CD4-positive, alpha-beta T cell treated with Interleukin-6 for 4 hours (primary cell): ENCODE measurements at regions not wholly inside any gene's neighbourhood (a gene's known extent, or its start where the extent isn't known, plus 50 kb on each side); places are given as distances from the start of the nearest gene placed in this dataset.
A peak's percentile ranks its signal among the peaks of the same experiment; 100 is the strongest.

Source experiments
- DNase-seq: peaks from one replicate; pipeline ENCODE4 v3.0.0-alpha.2; 2020; ENCODE audit warnings: mixed read lengths

DNA sequence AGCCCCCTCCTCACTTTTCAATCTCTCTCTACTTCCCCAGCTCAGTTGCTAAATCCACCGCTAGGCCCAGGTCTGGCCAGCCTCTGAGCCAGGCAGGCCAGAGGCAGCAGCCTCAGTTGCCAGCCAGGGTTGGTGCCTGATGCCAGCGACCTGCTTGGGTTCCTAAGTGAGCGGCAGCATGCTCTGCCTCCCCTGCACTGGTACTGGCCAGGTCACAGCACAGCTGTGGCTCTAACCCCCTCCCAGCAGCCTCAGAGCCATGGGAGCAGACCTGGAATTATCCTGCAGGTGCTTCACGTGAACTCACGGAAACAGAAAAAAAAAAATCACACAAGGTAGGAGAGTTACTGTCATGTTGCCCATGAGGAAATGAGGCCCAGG is 82.5 kb upstream of the ATF3 start:
- DNase-seq, result no peak

DNA sequence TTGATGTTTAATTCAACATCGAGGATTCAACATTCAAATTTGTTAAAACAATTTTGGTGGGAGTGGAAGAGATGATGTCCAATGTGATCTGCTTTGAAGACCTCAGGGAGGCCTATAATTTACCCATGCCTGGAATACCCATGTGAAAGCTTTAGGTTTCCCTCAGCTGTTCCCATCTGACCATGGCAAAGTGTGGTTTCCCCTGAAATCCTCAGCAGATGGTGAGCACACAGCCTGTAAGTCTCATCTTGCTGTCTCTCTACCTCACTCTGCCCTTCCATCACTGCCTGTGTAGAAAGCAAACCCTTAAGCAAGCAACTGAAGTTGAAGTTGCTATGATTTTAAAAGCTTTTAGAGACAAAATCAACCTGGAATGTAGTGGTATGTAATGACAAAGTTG is 80.1 kb upstream of the ATF3 start:
- no peak for DNase-seq

DNA sequence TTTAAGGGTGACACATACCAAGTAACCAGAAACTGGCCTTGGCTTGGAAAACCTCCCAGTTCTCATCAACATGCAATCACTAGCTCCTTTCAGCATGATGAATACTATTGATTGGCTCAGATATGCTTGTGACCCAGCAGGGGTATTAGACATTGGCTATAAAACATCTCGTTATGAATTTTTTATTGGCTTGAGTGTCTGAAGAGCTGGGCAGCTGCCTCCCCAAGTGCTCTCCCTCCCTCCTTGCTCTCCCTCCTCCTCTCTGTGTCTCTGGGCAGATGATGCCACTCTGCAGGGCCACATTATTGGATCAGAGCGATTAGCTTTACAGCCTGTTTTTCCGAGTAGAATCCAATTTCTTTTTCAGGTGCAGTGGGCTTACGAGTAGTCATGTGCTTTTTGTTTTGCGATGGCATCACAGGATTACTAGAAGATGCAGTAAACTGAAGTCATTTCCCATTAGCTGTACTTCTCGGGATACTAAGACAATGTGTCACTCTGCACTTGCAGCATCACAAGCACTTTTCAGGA is 79.3 kb upstream of the ATF3 start:
- DNase-seq, result no peak

DNA sequence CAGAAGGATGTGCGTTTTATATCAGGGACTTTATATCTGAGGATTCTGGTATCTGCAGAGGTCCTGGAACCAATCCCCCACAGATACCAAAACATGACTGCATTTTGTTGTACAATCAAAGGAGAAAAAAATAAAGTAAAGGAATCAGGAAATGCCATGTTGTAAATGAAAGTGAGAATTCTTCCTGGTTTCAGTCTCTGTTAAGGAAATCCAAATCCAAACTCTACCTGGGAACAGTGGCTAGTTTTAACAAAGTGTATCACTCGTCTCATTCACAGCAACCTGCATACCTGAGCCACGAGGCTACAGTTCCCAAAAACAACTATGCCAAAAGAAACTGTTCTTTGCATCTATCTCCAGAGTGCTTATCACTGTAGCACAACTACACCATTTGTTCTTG is 77.3 kb upstream of the ATF3 start:
- DNase-seq, result no peak

GRCh38 chr1:212531796-212532195 is 76.8 kb upstream of the ATF3 start:
- DNase-seq, result no peak

DNA sequence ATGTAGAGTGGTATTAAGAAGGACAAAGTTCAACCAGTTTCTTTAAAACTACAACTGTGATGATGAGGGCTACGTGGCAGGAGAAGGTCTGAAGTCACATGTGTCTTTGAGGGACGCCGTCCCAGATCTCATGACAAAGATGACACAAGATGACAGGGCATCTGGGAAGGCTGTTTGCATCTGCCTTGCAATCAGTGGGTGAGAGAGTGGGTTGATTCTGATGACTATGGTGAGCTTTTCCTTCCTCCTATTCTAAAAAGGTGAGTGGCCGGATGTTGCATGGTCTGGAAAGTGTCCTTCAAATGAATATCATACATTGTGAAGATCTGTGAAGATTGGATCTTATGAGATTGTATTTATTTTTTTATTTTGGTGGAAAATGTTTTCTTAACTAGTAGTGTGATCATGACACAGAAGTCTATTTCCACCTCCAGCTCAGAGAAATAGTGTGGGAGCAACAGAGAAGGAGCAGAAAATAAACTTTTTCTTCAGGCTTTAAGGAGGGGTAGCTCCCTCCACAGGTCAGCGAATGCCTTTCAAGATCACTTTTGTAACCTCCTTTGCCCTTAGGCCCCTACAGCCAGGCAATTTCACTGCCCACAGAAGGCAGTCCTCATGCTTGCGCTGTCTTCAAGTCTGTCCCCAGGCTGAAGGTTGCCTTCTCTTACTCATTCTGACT is 76.0 kb upstream of the ATF3 start:
- DNase-seq, result no peak

- DNase-seq, result no peak
These were observed 75.4 kb upstream of the ATF3 start for GRCh38 chr1:212533148-212533517.

DNA sequence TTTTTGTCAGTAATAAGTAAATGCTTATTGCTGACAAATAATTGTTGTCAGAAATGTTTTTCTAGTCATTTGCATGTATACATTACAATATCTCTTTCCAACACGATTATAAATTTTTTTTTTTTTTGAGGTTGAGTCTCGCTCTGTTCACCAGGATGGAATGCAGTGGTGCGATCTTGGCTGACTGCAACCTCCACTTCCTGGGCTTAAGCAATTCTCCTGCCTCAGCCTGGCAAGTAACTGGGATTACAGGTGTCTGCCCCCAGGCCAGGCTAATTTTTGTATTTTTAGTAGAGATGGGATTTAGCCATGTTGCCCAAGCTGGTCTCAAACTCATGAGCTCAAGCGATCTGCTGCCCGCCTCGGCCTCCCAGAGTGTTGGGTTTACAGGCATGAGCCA is 72.0 kb upstream of the ATF3 start:
- DNase-seq, result no peak

DNA sequence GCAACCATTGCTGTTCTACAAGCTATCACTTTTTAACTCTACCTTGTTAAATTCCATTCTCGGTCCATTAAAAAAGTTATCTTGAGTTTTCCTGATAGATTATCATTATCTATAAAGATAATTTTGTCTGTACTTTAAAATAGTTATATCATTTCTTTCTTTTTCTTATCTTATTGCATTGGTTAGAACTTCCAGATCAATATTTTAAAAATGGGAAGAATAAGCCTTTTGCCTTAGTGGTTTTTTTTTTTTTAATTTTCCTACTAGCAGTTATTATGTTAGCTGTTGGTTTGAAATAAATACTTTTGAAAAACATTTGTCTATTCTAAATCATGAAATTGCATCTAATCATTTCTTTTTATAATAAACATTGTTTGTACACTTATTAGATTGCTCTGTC is 71.0 kb upstream of the ATF3 start:
- no peak for DNase-seq

GRCh38 chr1:212539737-212540430 is 68.7 kb upstream of the ATF3 start:
- no peak for DNase-seq

GRCh38 chr1:212542761-212543187 is 65.8 kb upstream of the ATF3 start:
- no peak for DNase-seq

GRCh38 chr1:212544110-212544509 is 64.5 kb upstream of the ATF3 start:
- DNase-seq, result no peak

DNA sequence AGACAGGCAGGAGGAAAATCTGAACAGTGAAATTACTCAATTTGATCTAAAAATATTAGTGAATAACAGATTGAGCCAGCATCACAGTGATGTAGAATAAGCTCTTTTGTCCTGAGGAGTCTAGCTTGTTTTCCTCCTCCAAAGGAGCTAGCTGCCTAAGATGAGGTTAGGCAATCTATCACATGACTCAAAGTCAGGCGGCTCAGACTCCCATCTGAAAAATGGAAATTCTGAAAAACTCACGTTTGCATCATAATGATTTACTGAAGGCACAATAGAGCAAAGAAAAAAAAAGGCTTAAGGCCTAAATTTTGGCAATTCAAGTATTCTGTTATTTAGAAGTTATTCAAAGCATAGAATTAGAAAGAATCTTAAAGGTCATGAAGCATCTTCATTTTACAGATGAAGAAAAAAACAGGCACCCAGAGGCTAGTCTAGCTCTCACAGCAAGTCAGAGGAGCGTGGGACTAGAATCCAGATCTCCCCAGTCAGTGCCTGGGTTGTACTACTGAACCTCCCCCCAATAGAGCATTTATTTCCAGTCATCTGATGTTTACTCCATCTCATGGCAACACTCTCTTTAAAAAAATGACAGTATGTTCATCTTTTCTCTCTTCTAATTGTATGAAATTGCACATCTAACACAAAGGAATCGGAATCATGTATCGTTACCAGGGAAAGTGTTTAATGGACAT is 62.5 kb upstream of the ATF3 start:
- DNase-seq, result no peak

- no peak for DNase-seq
These were observed 59.0 kb upstream of the ATF3 start for GRCh38 chr1:212549503-212550017.

DNA sequence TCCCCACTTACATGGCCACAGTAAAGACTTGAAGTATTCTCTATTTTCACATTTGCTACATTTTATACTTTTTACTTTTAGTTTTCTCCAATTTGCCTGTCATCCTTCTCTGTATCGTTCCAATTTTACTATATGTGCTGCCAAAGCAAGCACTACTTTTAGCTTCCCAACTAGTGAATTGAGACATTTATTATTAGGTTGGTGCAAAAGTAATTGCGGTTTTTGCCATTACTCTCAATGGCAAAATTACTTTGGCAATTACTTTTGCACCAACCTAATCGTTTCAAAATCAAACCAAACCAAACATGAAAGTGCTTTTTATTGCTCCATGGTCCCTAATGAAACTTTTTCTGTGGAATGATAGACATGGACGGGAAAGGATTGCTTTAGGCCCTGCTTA is 56.6 kb upstream of the ATF3 start:
- DNase-seq, result no peak

- DNase-seq, result no peak
These were observed 54.9 kb upstream of the ATF3 start for GRCh38 chr1:212553676-212554075.

DNA sequence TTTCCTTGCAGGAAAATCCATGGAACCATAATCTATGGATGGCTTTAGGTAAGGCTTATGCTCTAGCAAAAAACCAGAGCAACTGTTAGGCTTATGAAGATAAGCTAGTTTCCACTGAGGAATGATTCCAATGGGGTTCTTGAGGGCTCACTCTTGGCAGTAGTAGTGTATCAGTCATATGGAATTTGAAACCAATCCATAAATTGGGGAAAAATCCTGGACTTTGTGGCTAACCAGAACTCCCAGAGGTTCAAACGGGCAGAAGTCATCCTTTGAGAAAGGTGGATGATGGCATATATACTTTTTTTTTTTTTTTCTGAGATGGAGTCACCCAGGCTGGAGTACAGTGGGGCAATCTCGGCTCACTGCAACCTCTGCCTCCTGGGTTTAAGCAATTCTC is 54.2 kb upstream of the ATF3 start:
- no peak for DNase-seq

GRCh38 chr1:212555426-212555825 is 53.1 kb upstream of the ATF3 start:
- DNase-seq, result no peak

GRCh38 chr1:212556822-212557549 is 51.6 kb upstream of the ATF3 start:
- DNase-seq, result no peak

DNA sequence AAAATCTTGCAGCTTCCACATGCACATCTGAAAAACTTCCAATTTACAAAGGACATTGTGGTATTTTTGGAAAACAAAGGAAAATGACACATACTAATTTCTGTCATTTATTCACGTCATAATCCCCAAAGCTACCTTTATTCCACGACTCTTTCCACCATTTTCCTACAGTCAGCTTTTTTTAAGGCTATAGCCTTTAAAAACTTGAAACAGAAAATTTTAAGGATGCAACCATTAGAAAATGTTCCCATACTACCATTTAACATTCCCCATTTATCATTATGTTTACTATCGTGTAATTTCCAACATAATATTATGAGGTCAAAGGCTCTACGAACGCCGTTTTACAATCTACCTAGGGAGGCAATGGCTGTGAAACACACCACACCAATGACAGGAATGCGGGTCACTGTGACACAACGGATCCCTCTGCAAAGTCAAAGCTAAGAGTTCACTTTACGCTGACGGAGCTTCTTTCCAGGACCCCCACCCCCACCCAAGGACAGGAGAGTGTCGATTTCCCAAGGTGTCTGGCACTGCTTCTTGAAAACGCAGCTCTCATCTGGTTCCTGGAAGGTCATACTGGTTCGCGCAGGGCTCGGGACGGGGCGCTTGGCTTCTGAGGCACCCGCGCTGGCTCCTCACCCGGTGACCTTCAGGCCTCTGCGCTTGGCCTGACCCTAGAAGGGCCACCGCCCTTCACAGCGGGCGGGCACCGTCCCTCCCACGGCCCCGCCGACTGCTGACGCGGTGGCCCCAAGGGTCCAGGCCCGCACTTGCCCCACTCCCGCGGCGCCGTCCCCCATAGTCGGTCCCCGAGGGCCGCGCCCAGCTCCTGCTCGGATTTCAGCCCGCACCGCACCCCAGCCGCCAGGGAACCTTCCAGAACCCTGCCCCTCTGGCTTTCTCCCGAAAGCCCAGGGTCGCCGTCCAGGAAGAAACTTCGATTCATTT is 50.5 kb upstream of the ATF3 start:
- DNase-seq, result peak; percentile 49

DNA sequence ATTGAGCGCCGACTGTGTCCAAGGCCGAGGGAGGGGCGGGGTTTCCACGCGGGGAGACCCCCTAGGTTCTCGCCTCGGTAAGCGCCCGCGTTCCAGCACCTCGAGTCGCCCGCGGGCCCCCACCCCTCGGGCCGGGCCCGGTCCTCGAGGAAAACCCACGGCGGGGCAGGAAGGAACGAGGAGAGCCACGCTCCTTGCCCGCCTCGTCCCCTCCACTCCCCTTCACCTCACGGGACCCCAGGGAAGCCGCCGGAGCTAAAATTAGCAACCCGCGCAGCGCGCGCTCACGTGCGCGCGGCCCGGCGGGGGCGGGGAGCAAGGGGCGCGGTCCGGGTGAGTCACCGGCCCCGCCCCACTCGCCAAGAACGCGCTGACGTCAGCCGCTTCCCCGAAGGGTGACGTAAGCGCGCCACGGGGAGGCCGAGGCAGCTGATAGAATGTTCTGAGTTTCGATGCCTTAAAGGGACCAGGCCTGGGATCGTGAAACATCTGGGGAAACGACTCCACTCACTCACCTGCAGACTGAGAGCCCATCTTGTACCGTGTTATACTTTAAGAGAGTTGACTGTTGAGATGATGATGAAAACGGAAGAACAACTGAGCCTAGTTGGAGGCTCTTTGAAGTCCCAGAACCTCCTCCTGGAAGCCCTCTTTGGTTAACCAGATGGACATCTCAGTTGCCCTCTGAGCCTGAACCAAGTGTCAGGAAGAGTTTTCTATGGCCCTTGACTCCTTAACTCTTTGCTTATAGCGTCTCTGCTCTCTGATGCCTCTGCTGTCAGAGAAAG is 49.7 kb upstream of the ATF3 start:
- peak; percentile 92 for DNase-seq
